GM18499 (cell line): ENCODE measurements at regions not wholly inside any gene's neighbourhood (a gene's known extent, or its start where the extent isn't known, plus 50 kb on each side); places are given as distances from the start of the nearest gene placed in this dataset.

Experiments
- ATAC-seq: cut with Tn5 transposase; IDR thresholded peaks from one replicate; pipeline ENCODE4 v1.9.1; 2021; ENCODE audit warnings: moderate number of reproducible peaks; ENCODE audit not compliant: insufficient read depth, unreplicated experiment

DNA sequence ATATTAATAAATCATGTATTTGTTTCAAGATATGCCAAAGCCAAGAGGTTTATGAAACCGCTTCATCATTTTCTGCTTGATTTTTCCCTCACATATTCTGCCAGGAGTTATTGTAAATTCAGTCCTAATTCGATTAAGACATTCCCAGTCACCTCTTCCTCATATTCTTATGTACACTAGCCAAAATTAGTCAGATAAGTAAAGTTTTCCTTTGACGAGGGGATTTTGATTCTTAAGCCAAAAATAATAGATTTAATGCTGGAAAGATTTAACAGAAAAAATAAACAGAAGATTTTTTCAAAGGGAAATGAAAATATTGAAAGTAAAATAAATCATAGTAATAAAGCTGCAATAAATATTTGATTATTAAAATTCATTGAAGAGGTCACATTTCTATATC is 51.0 kb upstream of the VEGFC start:
- no peak for ATAC-seq

DNA sequence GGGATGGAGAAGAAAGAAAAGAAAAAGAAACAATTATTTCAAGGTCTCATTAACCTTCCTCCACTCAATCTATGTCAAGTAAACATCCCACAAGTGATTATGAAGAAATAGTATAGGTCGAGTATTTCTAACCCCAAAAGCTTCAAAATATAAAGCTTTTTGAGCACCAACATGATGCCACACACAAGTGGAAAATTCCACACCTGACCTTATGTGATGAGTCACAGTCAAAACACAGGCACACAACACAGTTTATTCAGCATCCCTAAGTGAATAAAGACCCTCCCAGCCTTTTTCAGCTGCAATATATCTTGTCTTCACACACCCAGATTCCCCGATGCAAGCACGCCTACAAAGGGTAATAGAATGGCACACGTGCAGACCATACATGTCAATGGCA is 51.7 kb upstream of the VEGFC start:
- no peak for ATAC-seq

GRCh38 chr4:176845636-176846035 is 52.9 kb upstream of the VEGFC start:
- no peak for ATAC-seq

GRCh38 chr4:176849076-176849475 is 56.4 kb upstream of the VEGFC start:
- ATAC-seq = no peak

DNA sequence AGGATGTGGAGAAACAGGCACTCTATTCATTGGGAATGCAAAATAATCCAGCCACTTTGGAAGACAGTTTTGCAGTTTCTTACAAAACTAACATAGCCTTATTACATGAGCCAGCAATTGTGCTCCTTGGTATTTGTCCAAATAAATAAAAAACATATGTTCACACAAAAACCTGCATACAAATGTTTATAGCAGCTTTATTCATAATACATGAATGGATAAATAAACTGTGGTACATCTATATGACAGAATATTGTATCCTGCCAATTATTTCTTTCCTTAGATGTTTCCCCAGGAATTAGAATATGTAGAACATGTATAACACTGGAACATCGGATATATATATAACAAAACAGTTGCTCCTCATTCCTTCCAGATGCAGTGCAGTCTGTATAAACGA is 57.7 kb upstream of the VEGFC start:
- ATAC-seq = no peak

DNA sequence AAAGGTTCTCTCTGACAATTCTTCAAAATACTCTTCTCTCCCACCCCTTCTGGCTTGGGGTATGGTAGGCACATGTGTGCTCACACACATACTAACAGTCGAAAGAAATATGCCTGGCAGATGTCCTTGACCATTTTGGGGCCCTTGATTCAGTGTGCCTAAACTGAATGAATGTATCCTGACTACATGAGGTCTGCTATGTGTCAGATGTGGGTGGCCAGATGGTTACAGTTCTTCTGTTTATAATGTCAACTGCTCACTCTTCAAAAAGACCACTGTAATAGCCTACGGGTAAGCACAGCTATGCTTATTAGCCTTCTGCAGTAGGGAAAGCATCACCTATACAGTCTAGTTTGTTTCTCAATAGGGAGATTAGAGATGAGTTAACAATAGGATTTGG is 63.7 kb upstream of the VEGFC start:
- ATAC-seq = no peak

DNA sequence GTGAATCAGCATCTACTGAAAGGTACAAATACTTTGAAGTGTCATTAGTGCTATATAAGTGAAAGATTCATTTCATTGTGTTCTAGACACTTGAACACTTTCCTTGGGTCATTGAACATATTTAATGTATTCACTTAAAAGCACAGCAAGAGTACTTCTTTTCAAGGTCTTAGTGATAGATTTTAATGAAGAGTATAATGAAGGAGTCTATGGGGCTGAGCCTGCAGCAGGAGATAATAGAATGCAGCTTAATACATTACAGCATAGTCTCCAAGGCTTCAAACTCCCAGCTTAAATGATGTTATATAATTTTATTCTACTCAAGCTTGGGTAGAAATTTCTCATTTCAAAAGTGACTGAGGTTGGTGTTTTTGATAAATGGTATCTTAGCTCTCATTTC is 66.1 kb upstream of the VEGFC start:
- ATAC-seq = no peak

- no peak for ATAC-seq
These were observed 71.5 kb upstream of the VEGFC start for GRCh38 chr4:176864238-176864637.

- no peak for ATAC-seq
These were observed 76.0 kb upstream of the VEGFC start for GRCh38 chr4:176868676-176869075.

DNA sequence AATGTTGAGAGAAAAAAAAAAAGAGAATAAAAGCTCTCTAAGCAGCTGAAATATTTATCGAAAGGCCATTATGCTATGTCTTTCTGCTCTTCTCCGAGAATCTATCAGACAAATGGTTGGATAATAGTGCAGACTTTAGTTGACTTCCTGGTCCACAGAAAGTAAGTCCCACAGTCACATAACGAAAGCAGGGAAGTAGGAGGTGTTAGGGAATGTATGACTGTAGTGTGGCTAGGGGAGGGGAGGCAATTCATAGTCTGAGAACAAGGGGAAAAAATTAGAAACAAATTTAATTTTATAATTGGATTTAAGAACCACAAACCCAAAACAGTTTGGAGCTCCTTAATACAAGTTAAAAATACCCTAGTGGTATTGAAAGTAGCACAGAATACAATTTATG is 79.7 kb upstream of the VEGFC start:
- no peak for ATAC-seq

DNA sequence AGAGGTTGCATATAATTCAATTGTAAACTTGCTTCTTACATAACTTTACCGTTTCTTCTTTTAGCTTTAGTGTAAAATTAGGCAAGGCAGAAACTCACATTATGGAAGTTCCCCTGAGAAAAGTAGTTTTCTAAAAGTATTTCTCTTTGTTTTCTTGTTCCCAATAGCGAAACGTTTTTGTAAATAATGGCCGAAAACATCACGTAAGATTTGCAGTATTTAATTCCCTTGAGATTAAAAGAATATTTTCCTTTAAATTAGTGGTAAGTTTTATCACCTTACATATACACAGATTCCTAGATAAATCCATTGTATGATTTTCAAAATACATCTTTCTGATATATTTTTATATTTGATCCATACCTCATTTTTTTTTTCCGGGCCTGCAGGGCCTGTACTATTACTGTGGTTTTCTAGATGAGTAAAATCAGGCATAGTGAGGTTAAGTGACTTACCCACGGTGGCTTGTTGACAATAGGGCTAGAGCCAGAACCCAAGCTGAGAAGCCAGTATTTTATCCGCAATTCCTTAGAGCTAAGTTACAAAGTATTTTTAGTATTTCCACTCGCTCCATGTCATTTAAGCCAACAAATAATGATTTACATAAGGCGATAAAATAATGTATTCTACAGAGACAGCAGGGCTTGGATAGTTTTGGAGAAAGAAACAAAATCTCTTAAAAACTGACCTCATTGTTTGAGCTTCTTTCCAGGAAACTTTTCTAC is 82.2 kb upstream of the VEGFC start:
- ATAC-seq = no peak

DNA sequence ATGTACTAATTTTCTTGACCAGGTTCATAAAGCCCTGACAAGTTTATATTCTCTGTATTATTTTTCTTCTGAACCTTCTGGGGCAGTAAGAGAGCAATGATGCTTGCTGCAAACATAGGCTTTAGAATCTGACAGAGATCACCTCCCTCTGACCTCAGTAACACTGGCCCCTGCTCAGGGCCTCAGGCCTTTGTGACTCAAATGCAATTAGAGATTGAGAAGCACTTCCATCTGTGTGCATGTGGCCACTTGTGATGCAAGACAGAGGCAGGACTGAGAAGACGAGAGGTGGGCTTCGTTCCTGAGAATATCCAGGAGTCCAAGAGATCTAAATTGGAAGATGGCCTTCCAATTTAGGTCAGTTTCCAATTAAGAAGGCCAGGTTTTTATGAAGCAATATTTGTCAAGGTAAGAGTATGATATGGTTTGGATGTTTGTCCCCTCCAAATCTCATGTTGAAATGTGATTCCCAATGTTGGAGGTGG is 82.8 kb upstream of the VEGFC start:
- ATAC-seq = no peak

GRCh38 chr4:176879380-176880116 is 86.8 kb upstream of the VEGFC start:
- ATAC-seq = no peak

DNA sequence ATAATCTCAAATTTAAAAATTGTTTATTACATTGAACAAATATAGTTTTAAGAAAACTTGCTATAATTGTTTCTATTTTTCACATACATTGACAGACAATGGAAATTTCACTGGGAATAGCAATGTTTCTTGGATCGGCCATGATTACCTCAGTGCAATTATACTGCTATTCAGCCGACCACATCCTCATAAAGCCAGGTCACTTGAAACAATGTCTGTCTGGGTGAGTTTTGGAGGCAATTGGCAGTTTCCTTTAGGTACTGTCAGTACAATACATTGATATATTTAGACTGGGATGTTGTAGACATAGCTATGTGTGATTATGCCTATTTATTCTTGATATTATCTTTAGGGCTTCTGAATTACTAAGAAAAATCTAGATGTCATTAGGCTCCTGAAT is 89.5 kb upstream of the VEGFC start:
- no peak for ATAC-seq

DNA sequence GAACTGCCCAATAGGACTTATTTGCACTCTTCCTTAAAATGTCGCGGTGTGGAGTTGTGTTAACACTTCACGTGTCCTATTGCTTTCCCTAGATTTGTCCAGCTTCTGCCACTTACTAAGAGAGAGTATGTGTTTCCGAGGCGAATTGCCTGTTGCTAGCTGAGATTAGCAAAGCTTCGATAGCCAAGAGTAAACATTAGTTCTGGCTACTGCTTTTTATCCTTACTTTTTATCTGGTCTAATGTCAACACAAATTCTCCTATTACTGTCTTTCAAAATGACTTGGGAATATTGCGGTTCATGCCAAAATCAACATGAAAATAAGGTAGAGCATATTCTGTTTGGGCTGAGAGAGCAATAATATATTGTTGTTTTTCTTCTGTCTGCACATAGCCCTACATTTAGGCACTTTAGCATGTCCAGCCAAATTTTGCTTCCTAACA is 90.4 kb upstream of the VEGFC start:
- ATAC-seq = no peak

- no peak for ATAC-seq
These were observed 91.1 kb upstream of the VEGFC start for GRCh38 chr4:176883681-176884418.

DNA sequence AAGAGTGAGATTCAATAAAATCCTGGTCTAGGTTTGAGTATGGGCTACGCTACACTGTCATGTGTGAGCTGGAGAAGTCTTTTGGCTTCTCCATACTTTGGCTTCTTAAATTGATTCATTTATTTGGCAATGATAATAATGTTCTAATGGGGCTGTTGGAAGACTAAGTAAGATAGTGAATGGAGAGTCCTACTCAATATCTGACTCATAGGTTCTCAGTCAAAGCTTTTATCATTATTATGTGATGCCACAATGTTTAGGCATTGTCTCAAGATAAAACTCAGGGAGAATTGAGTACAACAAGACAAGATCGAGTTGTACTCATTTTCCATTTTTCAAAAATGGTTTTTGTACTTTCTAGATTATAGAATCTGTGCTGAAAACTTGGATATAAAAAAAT is 92.5 kb upstream of the VEGFC start:
- ATAC-seq = no peak

GRCh38 chr4:176886135-176886534 is 93.4 kb upstream of the VEGFC start:
- no peak for ATAC-seq

GRCh38 chr4:176889776-176890175 is 97.1 kb upstream of the VEGFC start:
- ATAC-seq = no peak

DNA sequence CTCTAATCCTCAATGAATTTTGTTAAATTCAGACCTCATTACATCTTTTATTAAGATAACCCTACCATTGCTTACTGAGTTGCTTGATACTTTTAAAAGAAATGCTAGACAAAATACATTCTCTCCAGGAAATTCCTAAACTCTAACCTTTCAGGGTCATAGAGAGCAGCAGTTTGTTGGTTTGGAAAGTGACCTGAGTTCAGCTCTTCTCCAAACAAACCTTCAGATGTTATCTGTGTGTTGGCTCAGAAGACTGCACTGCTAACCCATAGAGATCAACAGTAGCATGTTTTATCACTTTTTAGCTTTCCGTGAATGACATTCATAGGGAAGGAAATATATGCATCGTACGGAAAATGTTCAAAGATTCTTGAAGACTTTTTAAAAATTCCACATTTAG is 101.8 kb upstream of the VEGFC start:
- ATAC-seq = no peak

DNA sequence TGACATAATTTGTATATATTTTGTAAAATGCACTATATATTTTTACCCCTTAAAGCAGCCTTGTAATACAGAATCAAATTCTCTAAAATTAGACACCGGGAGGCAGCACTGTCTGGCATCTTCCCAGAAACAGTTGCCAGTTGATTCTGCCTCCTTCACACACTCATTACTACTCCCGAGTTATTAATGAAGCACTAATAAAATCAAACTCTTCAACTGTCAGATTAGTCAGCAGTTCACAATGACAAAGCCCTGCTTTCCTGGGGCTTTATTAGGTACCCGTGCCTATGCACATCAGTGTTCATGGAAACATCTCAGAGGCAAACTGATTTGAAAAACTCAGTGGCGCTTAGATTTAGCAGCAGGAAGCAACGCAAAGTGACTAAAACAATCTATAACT is 103.5 kb upstream of the VEGFC start:
- no peak for ATAC-seq
